T-helper 2 cell (primary cell): ENCODE measurements at regions not wholly inside any gene's neighbourhood (a gene's known extent, or its start where the extent isn't known, plus 50 kb on each side); places are given as distances from the start of the nearest gene placed in this dataset.

Experiments
- DNase-seq, 5 experiments: peaks; one replicate each; pipeline versions ENCODE4 v3.0.0 to v3.0.0-alpha.2; 2012 to 2022

DNA sequence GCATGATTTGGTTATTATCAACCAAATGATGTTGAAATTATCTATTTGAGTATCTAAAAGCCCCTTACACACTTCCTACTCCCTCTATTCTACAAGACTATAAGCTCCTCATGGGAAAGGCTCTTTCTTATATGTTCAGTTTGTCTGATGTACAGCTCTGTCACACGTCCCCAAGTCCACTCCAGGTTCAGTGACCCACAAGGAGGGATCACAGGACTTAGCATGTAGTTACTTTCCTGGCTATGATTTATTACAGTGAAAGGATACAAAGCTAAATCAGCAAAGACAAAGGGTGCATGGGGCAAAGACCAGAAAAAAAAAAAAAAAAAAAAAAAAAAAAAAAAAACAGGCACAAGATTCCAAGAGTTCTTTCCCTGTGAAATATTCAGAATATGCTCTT lies 125.6 kb upstream of the TMEM106B start:
- no peak for DNase-seq

DNA sequence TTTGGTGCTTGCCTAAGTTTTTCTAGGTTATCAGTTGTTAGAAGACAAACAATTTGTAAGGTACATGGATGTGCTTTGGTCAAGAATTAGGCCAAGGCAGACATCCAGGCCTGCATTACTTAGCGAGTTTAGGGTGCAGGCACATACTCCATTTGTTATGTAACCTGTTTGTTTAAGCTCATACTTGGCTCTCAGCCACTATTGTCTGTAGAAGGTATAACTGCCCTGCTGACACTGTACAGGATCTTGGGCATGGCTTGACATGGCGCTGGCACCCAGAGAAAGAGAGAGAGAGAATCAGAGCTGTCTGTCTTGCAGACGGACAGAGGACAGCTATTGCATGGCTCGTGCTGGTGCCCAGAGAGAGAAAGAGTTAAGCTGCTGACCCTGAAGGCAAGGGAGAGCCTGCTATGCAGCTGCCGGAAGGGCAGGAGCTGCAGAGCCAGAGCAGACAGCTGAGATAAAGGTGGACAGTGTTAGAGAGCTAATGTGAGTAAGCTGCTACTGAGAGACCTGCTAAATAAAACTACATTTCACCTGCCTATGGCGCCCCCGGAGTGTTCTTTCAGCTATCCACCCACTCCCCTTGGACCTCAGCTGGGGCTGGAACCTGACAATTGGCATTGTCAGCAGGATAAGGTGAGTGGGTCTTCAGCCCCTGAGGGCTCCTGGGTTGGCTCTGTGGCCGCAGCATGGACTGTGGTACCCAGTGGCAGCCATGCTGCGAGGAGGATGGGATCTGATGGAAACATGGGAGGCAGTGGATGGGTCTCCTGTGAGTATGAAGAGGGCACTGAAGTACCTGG lies 120.9 kb upstream of the TMEM106B start:
- no peak for DNase-seq

DNA sequence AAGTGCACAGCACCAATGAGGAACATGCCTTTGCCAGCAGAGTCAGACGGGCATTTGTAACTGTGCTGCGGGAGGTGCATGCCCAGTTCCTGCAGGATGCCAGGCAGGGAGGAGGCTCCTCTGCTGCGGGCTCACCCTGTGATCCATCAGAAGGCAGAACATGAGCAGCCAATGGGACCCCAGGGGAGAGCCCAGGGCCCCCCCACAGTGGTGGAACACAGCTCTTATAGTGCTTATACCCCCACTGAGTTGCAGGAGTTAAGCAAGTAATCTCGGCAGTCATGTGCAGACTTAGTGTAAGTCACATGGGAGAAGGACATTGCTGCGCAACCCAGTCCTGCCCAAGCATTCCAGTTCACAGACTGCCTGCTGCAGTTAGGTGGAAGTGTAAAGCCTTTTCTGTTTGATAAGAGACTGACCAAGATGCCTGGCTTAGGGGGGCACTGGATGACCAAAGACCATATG lies 120.3 kb upstream of the TMEM106B start:
- no peak for DNase-seq

GRCh38 chr7:12091231-12091630 lies 119.9 kb upstream of the TMEM106B start:
- DNase-seq: no peak

DNA sequence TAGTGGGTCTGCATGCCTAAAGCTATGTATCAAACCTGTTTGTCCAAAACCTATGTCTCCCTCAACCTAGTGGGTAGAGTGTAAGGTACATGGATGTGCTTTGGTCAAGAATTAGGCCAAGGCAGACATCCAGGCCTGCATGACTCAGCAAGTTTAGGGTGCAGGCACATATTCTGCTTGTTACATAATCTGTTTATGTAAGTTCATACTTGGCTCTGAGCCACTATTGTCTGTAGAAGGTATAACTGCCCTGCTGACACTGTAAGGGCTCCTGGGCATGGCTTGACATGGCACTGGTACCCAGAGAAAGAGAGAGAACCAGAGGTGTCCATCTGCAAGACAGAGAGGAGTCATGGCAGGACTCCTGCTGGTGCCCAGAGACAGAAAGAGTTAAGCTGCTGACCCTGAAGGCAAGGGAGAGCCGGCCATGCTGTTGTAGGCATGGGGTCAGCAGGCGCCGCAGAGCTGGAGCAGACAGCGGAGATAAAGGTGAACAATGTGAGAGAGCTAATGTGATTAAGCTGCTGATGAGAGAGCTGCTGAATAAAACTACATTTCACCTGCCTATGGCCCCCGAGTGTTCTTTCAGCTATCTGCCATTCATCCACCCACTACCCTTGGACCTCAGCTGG lies 118.5 kb upstream of the TMEM106B start:
- DNase-seq: no peak

DNA sequence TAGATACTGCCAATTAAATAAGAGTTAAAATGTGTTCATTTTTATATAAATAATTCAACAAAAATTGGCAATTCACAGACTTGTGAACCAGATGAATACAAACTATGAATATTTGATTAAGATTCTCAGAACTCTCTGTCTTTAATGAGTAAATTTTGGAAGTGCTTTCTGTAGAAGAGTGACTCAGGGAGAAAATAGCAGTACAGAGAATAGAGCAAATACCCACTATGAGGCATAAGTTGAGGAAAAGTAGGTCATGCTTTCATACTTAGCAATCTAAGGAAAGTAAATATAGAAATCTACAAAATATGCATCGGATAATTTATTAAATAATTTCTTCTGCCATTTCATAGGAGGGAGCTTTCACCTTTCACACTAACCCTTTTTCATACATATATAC lies 117.7 kb upstream of the TMEM106B start:
- DNase-seq: no peak

- no peak for DNase-seq
Measured at GRCh38 chr7:12094365-12094921, 116.7 kb upstream of the TMEM106B start.

GRCh38 chr7:12102126-12102525 lies 109.0 kb upstream of the TMEM106B start:
- no peak for DNase-seq

DNA sequence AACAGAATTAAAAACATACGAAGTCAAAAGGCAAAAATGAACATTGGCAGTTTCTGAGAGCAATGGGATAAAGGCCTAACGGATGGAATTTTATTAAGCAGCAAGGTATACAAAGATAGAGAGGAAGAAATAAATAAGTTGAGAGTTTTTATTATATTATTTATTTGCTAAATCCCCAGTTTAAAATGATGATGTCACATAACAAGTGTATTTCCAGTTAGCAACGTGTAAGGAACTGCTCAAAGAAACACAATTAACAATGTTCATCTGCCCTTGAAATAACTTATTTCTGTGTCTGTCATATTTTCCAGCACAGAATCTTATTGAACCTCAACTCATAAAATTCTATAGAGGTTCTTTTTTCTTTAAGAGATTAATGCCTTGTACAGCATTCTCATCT lies 108.6 kb upstream of the TMEM106B start:
- DNase-seq: no peak

DNA sequence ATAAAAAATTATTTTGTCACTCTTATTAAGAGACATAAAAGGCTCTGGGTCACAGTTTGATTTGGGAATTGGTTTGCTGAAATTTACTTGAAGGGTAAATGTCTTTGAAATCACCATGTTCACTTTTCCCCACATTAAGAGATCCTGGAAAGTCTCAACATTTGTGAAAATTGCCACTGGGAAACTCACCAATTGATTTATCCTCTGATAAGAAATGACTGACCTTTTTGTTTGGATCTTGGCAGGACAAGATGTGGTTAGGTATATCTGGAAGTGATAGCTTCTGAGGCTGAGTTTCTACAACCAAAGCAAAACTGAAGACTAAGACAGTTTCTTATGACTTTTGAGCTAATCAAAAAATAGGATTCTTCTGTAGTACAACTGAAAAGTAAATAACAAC lies 107.1 kb upstream of the TMEM106B start:
- DNase-seq: no peak

- no peak for DNase-seq
Measured at GRCh38 chr7:12107381-12107780, 103.7 kb upstream of the TMEM106B start.

GRCh38 chr7:12107841-12108254 lies 103.2 kb upstream of the TMEM106B start:
- DNase-seq: no peak

DNA sequence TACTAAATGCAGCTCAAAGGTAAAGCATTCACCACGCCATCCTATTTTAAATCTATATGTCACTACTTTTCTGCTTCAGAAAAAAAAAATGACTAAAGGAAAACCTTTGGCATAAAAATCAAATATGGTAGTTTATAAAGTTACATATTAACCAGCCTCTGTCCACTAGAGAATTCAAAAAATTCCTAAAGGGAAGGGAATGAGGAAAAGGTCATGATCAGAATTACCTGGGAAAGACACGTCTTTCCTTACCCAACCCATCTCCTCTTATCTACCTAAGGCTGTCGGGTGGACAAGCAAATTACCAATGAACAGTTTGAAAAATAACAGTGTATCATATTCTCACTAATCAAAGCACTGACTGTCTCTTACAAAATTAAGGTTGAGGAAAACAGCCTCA lies 100.7 kb upstream of the TMEM106B start:
- DNase-seq: no peak

GRCh38 chr7:12111422-12112405 lies 99.4 kb upstream of the TMEM106B start:
- DNase-seq: peak in 1 of 5 experiments; percentile 27

GRCh38 chr7:12117170-12117569 lies 93.9 kb upstream of the TMEM106B start:
- no peak for DNase-seq

DNA sequence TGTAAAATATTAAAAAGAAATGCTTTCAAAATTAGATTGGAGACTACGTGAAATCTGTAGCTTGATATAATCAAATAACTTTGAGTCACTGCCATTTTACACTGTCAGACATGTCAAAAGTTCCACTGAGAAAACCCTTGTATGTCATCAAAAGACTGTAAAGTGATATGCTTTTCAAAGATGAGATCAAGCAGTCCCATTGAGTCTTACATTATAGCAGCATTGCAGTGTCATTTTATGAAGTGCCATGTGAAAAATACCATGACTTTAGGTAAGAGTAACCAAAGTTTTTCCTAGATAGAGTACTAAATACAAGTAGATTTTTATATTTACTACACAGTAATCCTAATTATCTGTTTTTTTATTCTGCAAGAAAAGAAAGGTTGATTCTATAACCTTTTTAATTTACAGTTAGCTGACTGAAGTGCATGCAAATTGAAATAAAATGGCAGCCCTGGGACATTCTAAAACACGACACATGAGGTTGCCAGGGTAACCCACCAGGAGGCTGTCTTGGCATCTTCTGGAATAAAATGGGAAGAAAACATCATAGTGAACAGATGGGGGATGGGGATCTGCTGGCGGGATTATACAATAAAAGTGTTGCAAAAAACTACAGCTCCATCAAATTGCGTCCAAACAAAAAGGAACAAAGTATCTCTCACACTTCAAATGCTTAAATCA lies 91.3 kb upstream of the TMEM106B start:
- DNase-seq: no peak

DNA sequence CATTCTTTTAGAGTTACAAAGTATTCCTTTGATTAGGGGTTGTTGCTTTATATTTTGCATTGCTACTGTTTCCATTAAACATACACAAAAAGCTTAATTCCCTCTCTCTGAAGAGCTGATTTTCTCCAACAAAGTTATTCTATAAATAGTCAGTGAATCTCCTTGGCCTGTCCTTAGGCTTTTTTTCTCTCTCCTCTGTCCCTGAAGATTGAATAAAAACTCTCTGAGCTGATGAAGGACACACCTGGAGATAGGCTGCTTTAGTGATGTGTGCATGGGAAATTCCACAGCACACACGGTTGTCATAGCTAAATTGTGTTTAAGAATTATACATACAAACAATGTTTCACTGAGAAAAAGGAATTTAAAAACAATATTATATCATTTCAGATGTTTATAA lies 90.5 kb upstream of the TMEM106B start:
- no peak for DNase-seq

GRCh38 chr7:12123172-12123571 lies 87.9 kb upstream of the TMEM106B start:
- no peak for DNase-seq

GRCh38 chr7:12124028-12124427 lies 87.1 kb upstream of the TMEM106B start:
- DNase-seq: no peak

DNA sequence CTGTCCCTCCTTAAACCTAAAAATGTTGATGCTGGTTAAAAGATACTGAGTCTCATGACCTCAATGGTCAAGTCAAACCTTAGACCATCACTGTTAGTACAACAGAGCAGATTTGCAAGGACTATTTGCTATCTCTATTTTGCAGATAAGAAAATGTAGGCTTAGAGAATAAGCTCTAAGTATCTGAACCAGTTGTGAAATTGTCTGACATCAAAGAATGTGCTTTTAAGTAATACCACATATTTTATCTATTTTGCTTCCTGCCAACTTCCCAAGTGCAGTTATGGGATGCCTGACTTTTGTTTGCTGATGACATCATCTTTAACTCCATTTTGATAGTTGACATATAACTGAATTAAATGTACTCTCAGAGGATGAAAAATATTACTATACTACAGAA lies 83.6 kb upstream of the TMEM106B start:
- no peak for DNase-seq

DNA sequence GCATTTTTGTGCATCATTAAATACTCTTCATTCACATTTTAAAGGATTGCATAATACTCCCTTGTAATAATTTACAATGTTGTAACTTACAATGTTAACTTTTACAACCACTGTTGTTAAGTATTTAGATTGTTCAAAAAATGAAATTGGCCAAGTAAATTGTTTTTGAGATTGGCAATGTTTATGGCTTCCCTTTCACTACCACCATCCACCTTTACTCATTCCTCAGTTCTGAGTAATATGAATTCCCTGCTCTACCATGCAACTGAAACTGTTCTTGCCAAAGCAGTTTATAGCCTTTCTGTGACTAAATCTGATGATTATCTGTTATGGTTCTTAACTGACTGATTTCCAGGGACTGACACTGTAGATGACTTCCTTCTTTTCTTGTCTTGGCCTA lies 80.5 kb upstream of the TMEM106B start:
- peak in 1 of 5 experiments; percentile 45 for DNase-seq

DNA sequence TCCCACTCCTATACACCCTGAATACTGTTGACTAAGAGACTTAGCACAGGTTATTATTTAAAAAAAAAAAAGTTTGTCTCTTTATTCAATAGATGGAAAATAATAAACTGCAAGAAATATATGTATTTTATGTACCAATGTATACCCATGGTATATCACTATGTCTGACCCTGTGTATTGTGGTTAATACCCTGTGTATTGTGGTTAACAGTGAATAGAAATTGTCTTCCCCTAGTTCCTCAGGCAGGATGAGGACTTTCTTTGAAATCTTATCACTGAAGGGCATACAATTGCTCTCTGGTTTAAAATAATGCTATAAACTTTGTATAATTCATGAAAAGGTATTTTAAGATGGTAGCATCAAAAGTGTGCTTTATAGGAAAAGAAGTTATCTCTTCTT lies 80.0 kb upstream of the TMEM106B start:
- peak in 1 of 5 experiments; percentile 13 for DNase-seq
